ENCODE measurements at regions not wholly inside any gene's neighbourhood (a gene's known extent, or its start where the extent isn't known, plus 50 kb on each side); places are given as distances from the start of the nearest gene placed in this dataset.

DNA sequence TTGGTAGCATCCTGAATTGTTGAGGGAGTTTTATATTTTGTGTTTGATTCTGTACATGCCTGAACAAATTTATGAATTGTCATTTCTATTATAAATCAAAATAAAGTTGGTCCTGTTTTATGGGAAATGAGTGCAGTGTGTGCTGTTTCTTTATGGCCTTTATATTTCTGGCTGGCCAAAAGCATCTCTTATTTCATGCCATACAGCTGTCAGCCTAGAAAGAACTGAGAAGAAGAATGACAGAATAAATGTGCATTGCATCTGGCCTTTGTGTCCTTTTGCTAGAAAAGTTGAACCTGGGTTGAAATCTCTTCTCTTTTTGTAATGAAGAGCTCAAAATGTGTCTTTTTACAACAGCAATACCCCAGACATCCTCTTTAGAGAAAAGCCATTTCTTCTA, 474.7 kb upstream of the LRATD1 start:
- TF ChIP-seq POLR2A (IDR thresholded peaks at IDR 0.05; ENCODE audit: low read depth) (no peak), EP300 (IDR thresholded peaks at IDR 0.05) (no peak)
- TF ChIP-seq, protein P1, sequence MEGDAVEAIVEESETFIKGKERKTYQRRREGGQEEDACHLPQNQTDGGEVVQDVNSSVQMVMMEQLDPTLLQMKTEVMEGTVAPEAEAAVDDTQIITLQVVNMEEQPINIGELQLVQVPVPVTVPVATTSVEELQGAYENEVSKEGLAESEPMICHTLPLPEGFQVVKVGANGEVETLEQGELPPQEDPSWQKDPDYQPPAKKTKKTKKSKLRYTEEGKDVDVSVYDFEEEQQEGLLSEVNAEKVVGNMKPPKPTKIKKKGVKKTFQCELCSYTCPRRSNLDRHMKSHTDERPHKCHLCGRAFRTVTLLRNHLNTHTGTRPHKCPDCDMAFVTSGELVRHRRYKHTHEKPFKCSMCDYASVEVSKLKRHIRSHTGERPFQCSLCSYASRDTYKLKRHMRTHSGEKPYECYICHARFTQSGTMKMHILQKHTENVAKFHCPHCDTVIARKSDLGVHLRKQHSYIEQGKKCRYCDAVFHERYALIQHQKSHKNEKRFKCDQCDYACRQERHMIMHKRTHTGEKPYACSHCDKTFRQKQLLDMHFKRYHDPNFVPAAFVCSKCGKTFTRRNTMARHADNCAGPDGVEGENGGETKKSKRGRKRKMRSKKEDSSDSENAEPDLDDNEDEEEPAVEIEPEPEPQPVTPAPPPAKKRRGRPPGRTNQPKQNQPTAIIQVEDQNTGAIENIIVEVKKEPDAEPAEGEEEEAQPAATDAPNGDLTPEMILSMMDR (IDR thresholded peaks at IDR 0.05): no peak
